OCI-LY1 (cell line): ENCODE measurements at regions not wholly inside any gene's neighbourhood (a gene's known extent, or its start where the extent isn't known, plus 50 kb on each side); places are given as distances from the start of the nearest gene placed in this dataset.

Source experiments
- CTCF ChIP-seq: fragments of 200-600 bp; sonication (generic), shearing (Covaris generic); IDR thresholded peaks from 2 replicates; pipeline ENCODE4 v1.5.1; 2017; ENCODE audit warnings: mild to moderate bottlenecking, antibody characterized with exemption, low read length, moderate library complexity, mixed read lengths
- EZH2 ChIP-seq: fragments of 200-600 bp; sonication (generic), shearing (Covaris generic); IDR thresholded peaks from 2 replicates; pipeline ENCODE4 v1.8.0; 2017; ENCODE audit warnings: borderline replicate concordance, mixed run types, mild to moderate bottlenecking, antibody characterized with exemption, low read length, moderate library complexity, mixed read lengths

GRCh38 chr11:28715726-28716125 is 607.5 kb downstream of the METTL15 start:
- TF ChIP-seq CTCF, result no peak
- TF ChIP-seq EZH2, result no peak
